Prostate gland (tissue), 2 donors: ENCODE measurements at regions not wholly inside any gene's neighbourhood (a gene's known extent, or its start where the extent isn't known, plus 50 kb on each side); places are given as distances from the start of the nearest gene placed in this dataset.

Experiments used
- POLR2AphosphoS5 ChIP-seq: sonication (generic); formaldehyde crosslinking; IDR thresholded peaks from one replicate; pipeline ENCODE4 v1.6.1; 2017; ENCODE audit warnings: antibody characterized with exemption
- TF ChIP-seq, protein P1 (sequence below), 4 experiments: fragments of 200-600 bp in 2 of 4; fragments of 450-650 bp in 2 of 4; sonication (generic) in 2 of 4; IDR thresholded peaks; 1 replicate in 3 of 4; 2 replicates in 1 of 4; pipeline ENCODE4 v1.5.1; 2016 to 2019; ENCODE audit warnings: antibody characterized with exemption in 4 of 4, mild to moderate bottlenecking in 2 of 4, moderate library complexity in 2 of 4

DNA sequence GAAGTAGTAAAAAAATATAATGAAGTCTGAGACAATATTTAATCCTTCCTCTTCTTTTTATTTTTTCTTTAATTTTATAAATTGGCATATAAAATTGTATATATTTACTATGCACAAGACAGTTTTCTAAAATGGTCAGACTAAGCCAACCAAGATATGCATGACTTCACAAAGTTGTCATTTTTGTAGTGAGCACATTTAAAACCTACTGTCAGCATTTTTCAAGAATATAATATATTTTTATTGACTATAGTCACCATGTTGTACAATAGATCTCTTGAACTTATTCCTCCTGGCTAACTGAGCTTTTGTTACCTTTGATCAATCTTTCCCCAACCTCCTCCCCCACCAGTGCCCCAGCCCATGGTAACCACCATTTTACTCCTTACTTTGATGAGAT, 129.2 kb downstream of the ATP6V1G3 start:
- no peak for TF ChIP-seq POLR2AphosphoS5
- TF ChIP-seq, protein P1, sequence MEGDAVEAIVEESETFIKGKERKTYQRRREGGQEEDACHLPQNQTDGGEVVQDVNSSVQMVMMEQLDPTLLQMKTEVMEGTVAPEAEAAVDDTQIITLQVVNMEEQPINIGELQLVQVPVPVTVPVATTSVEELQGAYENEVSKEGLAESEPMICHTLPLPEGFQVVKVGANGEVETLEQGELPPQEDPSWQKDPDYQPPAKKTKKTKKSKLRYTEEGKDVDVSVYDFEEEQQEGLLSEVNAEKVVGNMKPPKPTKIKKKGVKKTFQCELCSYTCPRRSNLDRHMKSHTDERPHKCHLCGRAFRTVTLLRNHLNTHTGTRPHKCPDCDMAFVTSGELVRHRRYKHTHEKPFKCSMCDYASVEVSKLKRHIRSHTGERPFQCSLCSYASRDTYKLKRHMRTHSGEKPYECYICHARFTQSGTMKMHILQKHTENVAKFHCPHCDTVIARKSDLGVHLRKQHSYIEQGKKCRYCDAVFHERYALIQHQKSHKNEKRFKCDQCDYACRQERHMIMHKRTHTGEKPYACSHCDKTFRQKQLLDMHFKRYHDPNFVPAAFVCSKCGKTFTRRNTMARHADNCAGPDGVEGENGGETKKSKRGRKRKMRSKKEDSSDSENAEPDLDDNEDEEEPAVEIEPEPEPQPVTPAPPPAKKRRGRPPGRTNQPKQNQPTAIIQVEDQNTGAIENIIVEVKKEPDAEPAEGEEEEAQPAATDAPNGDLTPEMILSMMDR (IDR thresholded peaks at IDR 0.05): no peak
